H1 (cell line): ENCODE measurements at regions not wholly inside any gene's neighbourhood (a gene's known extent, or its start where the extent isn't known, plus 50 kb on each side); places are given as distances from the start of the nearest gene placed in this dataset.

Experiments used
- ASH2L ChIP-seq: fragments of 200-600, 300-600 bp; sonication (generic); IDR thresholded peaks from one replicate; pipeline ENCODE4 v1.7.1; 2017; ENCODE audit warnings: low read length
- ATF3 ChIP-seq: IDR thresholded peaks from 2 replicates; pipeline ENCODE4 v1.6.1; 2011; ENCODE audit warnings: low read depth, mild to moderate bottlenecking, low read length; ENCODE audit not compliant: insufficient read depth
- CEBPB ChIP-seq: IDR thresholded peaks from 2 replicates; pipeline ENCODE4 v1.6.1; 2012; ENCODE audit warnings: low read depth, low read length
- CHD7 ChIP-seq: fragments of 300-600 bp; sonication (generic); IDR thresholded peaks from 2 replicates; pipeline ENCODE4 v1.7.1; 2012; ENCODE audit warnings: low read length, moderate library complexity, mild to moderate bottlenecking, inconsistent platforms; ENCODE audit not compliant: insufficient replicate concordance
- CTCF ChIP-seq, 3 experiments: IDR thresholded peaks; 1 replicate in 2 of 3; 2 replicates in 1 of 3; pipeline versions ENCODE4 v1.5.1 to v1.6.1; 2011; ENCODE audit warnings: low read length in 3 of 3, mild to moderate bottlenecking in 3 of 3, inconsistent platforms in 2 of 3, low read depth in 1 of 3, moderate library complexity in 1 of 3; ENCODE audit not compliant: insufficient read depth in 1 of 3; ENCODE audit errors: control extremely low read depth in 1 of 3
- EZH2 ChIP-seq: fragments of 200-600 bp; sonication (generic); IDR thresholded peaks from 2 replicates; pipeline ENCODE4 v1.7.1; 2012; ENCODE audit warnings: low read depth, mild to moderate bottlenecking, moderate library complexity, low read length, inconsistent platforms; ENCODE audit not compliant: severe bottlenecking
- FOSL1 ChIP-seq: IDR thresholded peaks from 2 replicates; pipeline ENCODE4 v1.6.1; 2011; ENCODE audit warnings: mild to moderate bottlenecking, low read depth, low read length, moderate library complexity; ENCODE audit not compliant: insufficient read depth
- GABPA ChIP-seq: IDR thresholded peaks from 2 replicates; pipeline ENCODE4 v1.6.1; 2011; ENCODE audit warnings: mild to moderate bottlenecking, low read length, moderate library complexity, borderline replicate concordance; ENCODE audit not compliant: insufficient read depth
- KDM1A ChIP-seq: fragments of 200-600, 300-600 bp; sonication (generic); IDR thresholded peaks from 2 replicates; pipeline ENCODE4 v1.7.1; 2016; ENCODE audit warnings: mild to moderate bottlenecking, low read length, borderline replicate concordance
- POLR2A ChIP-seq, 2 experiments: IDR thresholded peaks; 1 replicate in 1 of 2; 2 replicates in 1 of 2; pipeline ENCODE4 v1.6.1; 2011; ENCODE audit warnings: low read depth in 2 of 2, low read length in 2 of 2, mild to moderate bottlenecking in 2 of 2; ENCODE audit errors: control extremely low read depth in 1 of 2
- POLR2AphosphoS5 ChIP-seq: IDR thresholded peaks from 2 replicates; pipeline ENCODE4 v1.6.1; 2011; ENCODE audit warnings: low read depth, low read length
- RAD21 ChIP-seq, 2 experiments: IDR thresholded peaks in 1 of 2; conservative IDR thresholded peaks in 1 of 2; 2 replicates each; pipeline ENCODE4 v1.6.1; 2011; ENCODE audit warnings: low read depth in 2 of 2, low read length in 2 of 2, improper control_type of control experiment in 1 of 2, inconsistent platforms in 1 of 2, mild to moderate bottlenecking in 1 of 2, moderate library complexity in 1 of 2
- RNF2 ChIP-seq: fragments of 200-900, 300-1000 bp; sonication (generic); IDR thresholded peaks from 2 replicates; pipeline ENCODE4 v1.7.1; 2016; ENCODE audit warnings: borderline replicate concordance, low read depth, mild to moderate bottlenecking, antibody characterized with exemption, low read length; ENCODE audit not compliant: poor library complexity, severe bottlenecking; ENCODE audit errors: missing control alignments

- TF ChIP-seq POLR2A (IDR thresholded peaks at IDR 0.05; ENCODE audit: control extremely low read depth in 1 of 2, low read depth in 2 of 2, low read length in 2 of 2) (no peak), RNF2 (no peak), CEBPB (no peak), CTCF (IDR thresholded peaks at IDR 0.05; ENCODE audit: control extremely low read depth in 1 of 3, insufficient read depth in 1 of 3, low read depth in 1 of 3, low read length in 3 of 3) (no peak), RAD21 (IDR thresholded peaks at IDR 0.05 in 1 of 2, conservative IDR thresholded peaks at IDR 0.05 in 1 of 2; ENCODE audit: low read depth in 2 of 2, low read length in 2 of 2) (no peak), GABPA (no peak), FOSL1 (no peak), POLR2AphosphoS5 (no peak), CHD7 (no peak), ATF3 (no peak), KDM1A (no peak), ASH2L (no peak), EZH2 (no peak)
Measured at GRCh38 chr18:64337018-64337417, 188.1 kb upstream of the LINC00305 start.
